Stomach (tissue), 4 donors: ENCODE measurements at regions not wholly inside any gene's neighbourhood (a gene's known extent, or its start where the extent isn't known, plus 50 kb on each side); places are given as distances from the start of the nearest gene placed in this dataset.

Source experiments
- CTCF ChIP-seq, 7 experiments: fragments of 450-650 bp in 4 of 7; fragments of 200-600 bp in 3 of 7; sonication (generic) in 3 of 7; IDR thresholded peaks; one replicate each; pipeline ENCODE4 v1.5.1; 2016 to 2019; ENCODE audit warnings: antibody characterized with exemption in 7 of 7, control low read depth in 2 of 7, mild to moderate bottlenecking in 1 of 7
- POLR2A ChIP-seq, 4 donors: fragments of 450-650 bp; IDR thresholded peaks; one replicate each; pipeline ENCODE4 v1.6.1; 2016; ENCODE audit warnings: antibody characterized with exemption in 4 of 4, control low read depth in 2 of 4, mild to moderate bottlenecking in 1 of 4, moderate library complexity in 1 of 4

- TF ChIP-seq CTCF (IDR thresholded peaks at IDR 0.05) (no peak), POLR2A (IDR thresholded peaks at IDR 0.05) (no peak)
Measured at GRCh38 chr4:57314636-57315035, 204.5 kb upstream of the IGFBP7 start.
